Lower leg skin (tissue), 4 donors: ENCODE measurements at regions not wholly inside any gene's neighbourhood (a gene's known extent, or its start where the extent isn't known, plus 50 kb on each side); places are given as distances from the start of the nearest gene placed in this dataset.

Source experiments
- DNase-seq, 2 donors: peaks; one replicate each; pipeline ENCODE4 v3.0.0-alpha.2; 2019; ENCODE audit warnings: low spot score in 2 of 2
- H3K4me3 ChIP-seq: fragments of 200-600 bp; sonication (generic); 2 replicates; pipeline ENCODE4 v1.5.1; 2017; ENCODE audit warnings: mild to moderate bottlenecking, low read depth; ENCODE audit not compliant: poor library complexity, severe bottlenecking
- POLR2A ChIP-seq, 2 donors: fragments of 450-650 bp; IDR thresholded peaks; one replicate each; pipeline ENCODE4 v1.6.1; 2016 to 2017; ENCODE audit warnings: antibody characterized with exemption in 2 of 2, mild to moderate bottlenecking in 1 of 2, moderate library complexity in 1 of 2
- WGBS, 2 donors: methylation state at CpG; one replicate each; pipeline ENCODE4 v1.1.5; 2018; 5-methylcytosine and 5-hydroxymethylcytosine counted together
- intact Hi-C: fragments of 100-400 bp; cut with DNase I; formaldehyde crosslinking; loops from one replicate; pipeline ENCODE4 v1.15.0; 2023; ENCODE audit warnings: low total_unique reads
- TF ChIP-seq, protein P1 (sequence below), 3 donors: fragments of 450-650 bp; IDR thresholded peaks; one replicate each; pipeline ENCODE4 v1.5.1; 2016; ENCODE audit warnings: antibody characterized with exemption in 3 of 3, mild to moderate bottlenecking in 3 of 3, moderate library complexity in 2 of 3

DNA sequence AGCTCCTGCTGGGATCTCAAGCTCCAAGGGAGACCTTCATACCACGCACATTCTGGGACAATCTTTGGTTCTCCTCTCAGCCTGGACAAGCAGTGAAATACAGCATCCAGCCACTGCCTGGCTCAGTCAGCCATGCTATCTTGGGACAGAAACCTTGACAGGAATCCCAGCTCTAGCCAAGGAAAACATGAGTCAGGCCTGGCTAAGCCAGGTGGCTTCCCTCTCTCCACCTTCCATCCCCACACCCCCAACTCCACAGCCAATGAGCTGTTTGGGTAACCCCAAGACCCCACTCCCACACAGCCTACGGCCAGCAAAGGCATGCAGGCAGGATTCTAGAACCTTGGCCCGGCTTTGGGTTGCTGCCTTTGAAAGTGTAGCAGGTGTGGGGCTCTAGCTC, 64.9 kb downstream of the MCFD2 start:
- no peak overlapping the region for H3K4me3 ChIP-seq
- intact Hi-C loops, result no loop called here
- DNase-seq, result no peak
- TF ChIP-seq, protein P1, sequence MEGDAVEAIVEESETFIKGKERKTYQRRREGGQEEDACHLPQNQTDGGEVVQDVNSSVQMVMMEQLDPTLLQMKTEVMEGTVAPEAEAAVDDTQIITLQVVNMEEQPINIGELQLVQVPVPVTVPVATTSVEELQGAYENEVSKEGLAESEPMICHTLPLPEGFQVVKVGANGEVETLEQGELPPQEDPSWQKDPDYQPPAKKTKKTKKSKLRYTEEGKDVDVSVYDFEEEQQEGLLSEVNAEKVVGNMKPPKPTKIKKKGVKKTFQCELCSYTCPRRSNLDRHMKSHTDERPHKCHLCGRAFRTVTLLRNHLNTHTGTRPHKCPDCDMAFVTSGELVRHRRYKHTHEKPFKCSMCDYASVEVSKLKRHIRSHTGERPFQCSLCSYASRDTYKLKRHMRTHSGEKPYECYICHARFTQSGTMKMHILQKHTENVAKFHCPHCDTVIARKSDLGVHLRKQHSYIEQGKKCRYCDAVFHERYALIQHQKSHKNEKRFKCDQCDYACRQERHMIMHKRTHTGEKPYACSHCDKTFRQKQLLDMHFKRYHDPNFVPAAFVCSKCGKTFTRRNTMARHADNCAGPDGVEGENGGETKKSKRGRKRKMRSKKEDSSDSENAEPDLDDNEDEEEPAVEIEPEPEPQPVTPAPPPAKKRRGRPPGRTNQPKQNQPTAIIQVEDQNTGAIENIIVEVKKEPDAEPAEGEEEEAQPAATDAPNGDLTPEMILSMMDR (IDR thresholded peaks at IDR 0.05), result no peak
- no peak for TF ChIP-seq POLR2A (IDR thresholded peaks at IDR 0.05)
- 63 to 65% methylated on average over 3 of the region's 3 CpGs for WGBS, 2 donors

DNA sequence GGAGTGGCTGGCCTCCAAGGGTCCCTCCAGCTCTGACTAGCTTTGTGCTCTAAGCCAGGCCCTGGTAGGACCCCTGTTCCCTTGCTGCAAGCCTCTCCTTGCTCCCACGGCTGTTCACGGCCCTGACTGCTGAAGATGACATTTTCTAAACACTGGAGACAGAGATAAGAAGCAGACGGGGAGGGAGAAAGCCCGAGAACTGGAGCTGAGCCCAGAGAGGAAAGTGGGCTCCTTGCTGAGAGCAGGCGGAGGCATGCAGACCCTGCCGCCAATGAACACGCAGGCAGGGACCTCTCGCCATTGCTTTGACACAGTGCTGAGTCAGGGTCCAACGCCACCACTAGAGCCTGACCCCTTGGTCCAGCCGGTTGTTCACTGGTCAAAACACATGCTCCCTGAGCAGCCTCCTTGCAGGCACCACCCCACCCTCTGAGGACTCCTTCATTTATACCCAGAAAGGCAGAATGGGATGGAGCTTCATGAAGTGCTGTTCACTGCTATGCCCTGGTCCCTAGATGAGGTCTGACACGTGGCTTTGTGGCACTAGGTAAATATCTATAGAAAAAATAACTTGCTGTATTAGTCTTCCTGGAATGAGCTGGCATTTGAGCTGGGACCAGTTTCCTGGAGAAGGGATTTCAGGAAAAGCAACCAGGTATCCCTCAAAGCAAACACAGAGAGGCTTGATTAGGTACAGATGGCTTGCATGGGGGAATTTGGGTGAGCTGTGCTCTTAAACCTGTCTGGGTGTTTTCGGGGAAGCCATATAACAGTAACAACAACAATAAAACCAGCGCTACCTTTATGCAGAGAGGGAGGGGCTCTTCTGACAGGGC, 65.7 kb downstream of the MCFD2 start:
- intact Hi-C loops, result no loop called here
- no peak overlapping the region for H3K4me3 ChIP-seq
- WGBS, 2 donors, result 64 to 66% methylated on average over 13 of the region's 13 CpGs
- TF ChIP-seq, protein P1 (IDR thresholded peaks at IDR 0.05), result no peak
- no peak for TF ChIP-seq POLR2A (IDR thresholded peaks at IDR 0.05)
- no peak for DNase-seq

DNA sequence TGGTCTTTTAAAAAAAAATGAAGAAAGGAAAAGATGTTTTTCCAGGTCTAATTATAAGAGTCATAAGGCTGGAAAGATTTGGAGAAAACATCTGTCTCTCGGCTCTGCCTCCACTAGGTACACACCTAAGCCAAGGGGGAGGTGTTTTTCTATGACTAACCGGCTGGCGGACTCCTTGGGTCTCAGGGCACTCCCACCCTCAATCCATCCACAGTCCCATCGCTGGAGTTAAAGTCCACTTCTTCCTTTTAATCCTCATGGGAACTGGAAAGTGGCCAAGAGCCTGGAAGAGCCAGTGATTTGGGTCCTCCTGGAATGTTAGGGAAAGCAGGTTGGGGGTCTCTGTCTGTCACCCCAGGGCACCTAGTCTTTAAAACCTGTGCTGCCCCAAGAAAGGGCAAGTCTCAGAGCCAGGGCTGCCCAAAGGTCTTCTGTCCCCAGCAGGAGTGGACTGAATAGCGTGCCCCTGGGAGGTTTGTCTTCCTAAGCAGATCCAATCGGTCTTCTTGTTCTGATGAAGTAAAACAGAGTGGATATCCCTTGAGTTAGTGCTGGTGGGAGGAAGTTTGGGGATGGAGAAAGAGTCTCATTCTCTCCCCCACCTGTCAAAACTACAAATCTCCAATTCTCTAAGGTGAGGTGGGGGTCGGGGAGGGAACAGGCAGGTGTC, 66.4 kb downstream of the MCFD2 start:
- intact Hi-C loops, result no loop called here
- TF ChIP-seq, protein P1 (IDR thresholded peaks at IDR 0.05), result no peak
- no peak for TF ChIP-seq POLR2A (IDR thresholded peaks at IDR 0.05)
- WGBS, 2 donors, result 56 to 58% methylated on average over 7 of the region's 7 CpGs
- no peak overlapping the region for H3K4me3 ChIP-seq
- DNase-seq, result no peak

DNA sequence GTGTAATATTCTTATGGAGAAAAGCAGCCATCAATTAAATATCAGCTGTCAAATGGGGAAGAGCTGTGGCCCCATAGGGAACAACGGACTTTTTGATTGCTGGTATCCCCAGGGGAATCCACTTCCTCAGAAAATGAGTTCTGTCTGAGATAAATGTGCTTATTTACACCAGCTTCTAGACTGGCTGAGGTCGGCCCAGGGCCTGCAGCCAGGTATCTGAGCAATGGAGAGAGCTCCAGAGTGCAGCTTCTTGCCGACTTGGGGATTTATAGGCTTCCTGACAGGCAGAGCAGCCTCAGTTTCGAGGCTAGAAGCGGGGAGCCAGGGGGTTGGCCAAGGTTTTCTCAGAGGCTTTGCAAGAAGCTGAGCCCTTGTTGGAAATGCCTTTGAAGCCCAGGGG, 67.2 kb downstream of the MCFD2 start:
- no peak for DNase-seq
- TF ChIP-seq POLR2A (IDR thresholded peaks at IDR 0.05), result no peak
- TF ChIP-seq, protein P1 (IDR thresholded peaks at IDR 0.05), result no peak
- 23 to 25% methylated on average over 5 of the region's 5 CpGs for WGBS, 2 donors
- H3K4me3 ChIP-seq, result no peak overlapping the region
- intact Hi-C loops, result no loop called here

DNA sequence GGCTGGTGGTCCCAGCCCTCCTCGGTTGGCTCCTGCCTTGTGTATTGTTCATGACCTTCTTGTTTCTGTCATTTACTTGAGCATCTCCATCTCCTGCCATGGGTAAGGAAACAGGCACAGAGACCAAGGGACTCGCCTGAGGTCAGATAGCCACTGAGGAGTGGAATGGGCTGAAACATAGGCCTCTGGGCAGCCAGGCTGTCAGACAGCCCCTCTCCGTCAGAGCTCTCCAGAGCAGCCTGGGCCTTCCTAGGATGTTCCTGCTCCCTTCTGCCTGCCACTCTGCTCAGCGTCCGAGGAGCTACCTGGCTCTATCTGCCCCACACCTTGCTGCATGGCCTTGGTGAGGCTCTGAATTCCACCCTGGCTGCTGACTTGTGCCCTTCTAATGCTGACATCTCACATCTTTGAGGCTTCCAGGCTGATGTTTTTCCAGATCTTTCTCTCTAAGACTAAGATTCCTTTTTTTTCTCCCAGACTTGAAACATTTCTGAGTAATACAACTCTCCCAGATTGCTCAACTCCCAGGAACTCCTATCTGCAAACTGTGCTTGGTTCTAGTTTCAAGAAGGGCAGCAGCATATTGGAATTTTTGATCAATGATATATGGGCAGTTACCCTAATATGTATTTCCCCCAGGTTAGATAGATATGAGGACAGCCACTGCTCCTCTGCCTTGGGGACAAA, 67.7 kb downstream of the MCFD2 start:
- WGBS, 2 donors, result 55 to 57% methylated on average over 5 of the region's 5 CpGs
- DNase-seq, result no peak
- intact Hi-C loops, result no loop called here

More for the DNA sequence above, 67.7 kb downstream of the MCFD2 start:
- H3K4me3 ChIP-seq, result no peak overlapping the region
- TF ChIP-seq, protein P1 (IDR thresholded peaks at IDR 0.05), result no peak
- no peak for TF ChIP-seq POLR2A (IDR thresholded peaks at IDR 0.05)
